Epithelial cell of prostate (primary cell): ENCODE measurements at regions not wholly inside any gene's neighbourhood (a gene's known extent, or its start where the extent isn't known, plus 50 kb on each side); places are given as distances from the start of the nearest gene placed in this dataset.

Source experiments
- DNase-seq: peaks from one replicate; pipeline ENCODE4 v3.0.0-alpha.2; 2011; ENCODE audit warnings: low read depth, low spot score
- H3K27ac ChIP-seq: fragments of 450-650 bp; 2 replicates; pipeline ENCODE4 v1.5.1; 2017; ENCODE audit warnings: mild to moderate bottlenecking

GRCh38 chr18:42258301-42258965, 303.4 kb downstream of the PIK3C3 start:
- no peak for DNase-seq
- H3K27ac ChIP-seq: no peak overlapping the region

- no peak for DNase-seq
- H3K27ac ChIP-seq: no peak overlapping the region
Measured at GRCh38 chr18:42261731-42262130, 306.7 kb downstream of the PIK3C3 start.

DNA sequence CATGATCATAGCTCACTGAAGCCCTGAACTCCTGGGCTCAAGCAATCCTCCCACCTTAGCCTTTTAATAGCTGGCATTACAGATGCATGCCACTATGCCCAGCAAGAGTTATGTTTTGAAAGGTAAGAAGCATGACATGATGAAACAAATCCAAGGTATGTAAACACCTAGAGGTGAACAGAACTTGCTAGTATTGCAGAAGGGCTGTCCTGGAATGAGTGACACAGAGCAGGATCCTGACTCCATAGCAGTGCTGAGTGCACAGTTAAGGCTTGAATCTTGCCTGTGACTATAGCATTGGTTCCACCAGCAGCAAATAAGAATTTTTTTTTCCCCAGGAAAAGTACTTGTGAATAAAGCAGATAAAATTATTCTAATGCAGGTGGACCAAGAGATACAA, 309.5 kb downstream of the PIK3C3 start:
- no peak for DNase-seq
- H3K27ac ChIP-seq: no peak overlapping the region

GRCh38 chr18:42268186-42268725, 313.2 kb downstream of the PIK3C3 start:
- no peak overlapping the region for H3K27ac ChIP-seq
- no peak for DNase-seq

- DNase-seq: no peak
- no peak overlapping the region for H3K27ac ChIP-seq
Measured at GRCh38 chr18:42268798-42269197, 313.8 kb downstream of the PIK3C3 start.

- no peak for DNase-seq
- H3K27ac ChIP-seq: no peak overlapping the region
Measured at GRCh38 chr18:42271647-42272414, 316.8 kb downstream of the PIK3C3 start.

DNA sequence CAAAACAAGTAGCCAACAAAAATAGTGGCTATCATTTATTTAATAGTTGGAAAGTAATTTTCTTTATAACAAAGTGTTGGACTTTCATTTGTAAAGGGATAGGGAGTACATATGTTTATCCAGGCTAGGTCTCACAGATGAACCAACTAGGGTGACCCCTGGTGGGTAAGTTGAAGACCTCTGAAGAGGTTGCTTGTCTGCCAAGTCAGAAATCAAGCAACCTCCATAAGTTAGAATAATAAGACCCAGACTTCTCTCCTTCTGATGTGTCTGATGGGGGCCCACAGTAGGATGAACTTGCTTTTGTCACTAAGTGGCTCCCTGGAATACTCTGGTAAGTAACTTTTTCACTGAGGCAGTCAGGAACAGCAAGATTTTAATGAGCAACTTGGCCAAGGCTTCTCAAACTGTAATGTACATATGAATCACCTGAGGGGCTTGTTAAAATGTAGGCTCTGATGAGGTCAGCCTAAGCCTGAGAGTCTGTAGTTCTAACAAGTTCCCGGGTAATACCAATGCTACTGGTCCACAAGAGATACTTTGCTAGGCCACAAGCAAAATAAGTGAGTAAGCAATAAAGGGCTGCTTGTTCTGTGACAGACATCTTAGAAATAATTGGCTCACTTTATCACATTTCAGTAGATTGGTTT, 319.6 kb downstream of the PIK3C3 start:
- no peak for DNase-seq
- no peak overlapping the region for H3K27ac ChIP-seq

DNA sequence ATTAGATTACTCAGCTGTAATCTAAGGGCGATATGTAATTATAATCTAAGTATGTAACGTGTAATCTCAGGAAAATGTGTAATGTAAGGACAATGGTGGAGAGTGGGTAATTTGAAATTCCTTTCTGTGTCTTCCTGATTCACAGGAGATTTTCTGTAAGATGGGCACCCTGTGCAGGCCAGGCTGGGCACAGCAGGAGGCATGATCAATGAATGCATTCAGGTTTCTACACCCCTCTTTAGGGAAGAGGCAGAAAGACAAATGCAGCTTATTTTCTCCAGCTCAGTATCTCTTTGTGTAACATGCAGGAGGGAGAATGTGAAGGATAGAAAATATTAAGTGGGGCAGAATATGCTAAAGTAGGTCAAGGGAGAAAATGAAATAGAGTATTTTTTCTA, 320.1 kb downstream of the PIK3C3 start:
- H3K27ac ChIP-seq: no peak overlapping the region
- no peak for DNase-seq

- no peak for DNase-seq
- no peak overlapping the region for H3K27ac ChIP-seq
Measured at GRCh38 chr18:42275949-42276730, 321.1 kb downstream of the PIK3C3 start.

DNA sequence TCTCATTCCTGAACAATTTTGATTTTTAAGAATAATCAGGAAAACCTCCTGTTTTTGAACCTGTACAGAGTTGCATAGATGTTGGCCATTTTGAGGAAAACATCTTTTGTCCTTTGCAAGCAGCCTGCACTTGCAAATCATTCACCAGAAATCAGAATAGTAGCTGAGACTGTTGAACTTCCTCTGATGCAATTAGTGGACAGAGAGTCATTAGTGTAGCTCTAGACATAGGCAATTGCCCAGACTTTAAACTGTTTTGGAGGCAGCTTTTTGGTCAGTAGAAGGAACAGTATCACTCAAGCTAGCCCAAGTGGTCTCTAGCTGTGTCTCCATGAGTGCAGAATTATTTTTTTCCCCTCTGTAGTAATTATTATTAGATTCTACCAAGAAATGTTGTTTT, 326.1 kb downstream of the PIK3C3 start:
- DNase-seq: no peak
- no peak overlapping the region for H3K27ac ChIP-seq

DNA sequence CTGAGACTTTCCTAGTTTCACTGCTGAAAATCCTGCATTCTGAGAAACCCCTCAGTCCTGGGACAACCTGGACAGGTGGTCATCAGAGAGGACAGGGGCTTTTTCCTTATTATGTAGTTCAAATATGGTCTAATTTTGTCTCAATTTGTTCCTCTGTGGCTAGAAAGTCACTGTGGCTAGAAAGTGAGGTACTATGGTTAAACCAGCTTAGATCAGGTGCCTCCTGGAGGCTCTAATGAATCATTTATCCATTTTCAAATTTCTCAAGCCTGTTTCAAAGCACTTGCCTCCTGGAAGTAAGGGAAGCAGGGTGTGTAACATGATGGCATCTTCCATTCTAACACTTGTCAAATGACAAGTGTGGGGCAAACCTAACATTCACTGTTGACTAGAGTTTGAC, 326.8 kb downstream of the PIK3C3 start:
- no peak overlapping the region for H3K27ac ChIP-seq
- DNase-seq: no peak

- no peak for DNase-seq
- no peak overlapping the region for H3K27ac ChIP-seq
Measured at GRCh38 chr18:42287047-42287446, 332.0 kb downstream of the PIK3C3 start.

GRCh38 chr18:42288129-42288528, 333.1 kb downstream of the PIK3C3 start:
- no peak for DNase-seq
- H3K27ac ChIP-seq: no peak overlapping the region

GRCh38 chr18:42289526-42289925, 334.5 kb downstream of the PIK3C3 start:
- no peak overlapping the region for H3K27ac ChIP-seq
- DNase-seq: no peak

DNA sequence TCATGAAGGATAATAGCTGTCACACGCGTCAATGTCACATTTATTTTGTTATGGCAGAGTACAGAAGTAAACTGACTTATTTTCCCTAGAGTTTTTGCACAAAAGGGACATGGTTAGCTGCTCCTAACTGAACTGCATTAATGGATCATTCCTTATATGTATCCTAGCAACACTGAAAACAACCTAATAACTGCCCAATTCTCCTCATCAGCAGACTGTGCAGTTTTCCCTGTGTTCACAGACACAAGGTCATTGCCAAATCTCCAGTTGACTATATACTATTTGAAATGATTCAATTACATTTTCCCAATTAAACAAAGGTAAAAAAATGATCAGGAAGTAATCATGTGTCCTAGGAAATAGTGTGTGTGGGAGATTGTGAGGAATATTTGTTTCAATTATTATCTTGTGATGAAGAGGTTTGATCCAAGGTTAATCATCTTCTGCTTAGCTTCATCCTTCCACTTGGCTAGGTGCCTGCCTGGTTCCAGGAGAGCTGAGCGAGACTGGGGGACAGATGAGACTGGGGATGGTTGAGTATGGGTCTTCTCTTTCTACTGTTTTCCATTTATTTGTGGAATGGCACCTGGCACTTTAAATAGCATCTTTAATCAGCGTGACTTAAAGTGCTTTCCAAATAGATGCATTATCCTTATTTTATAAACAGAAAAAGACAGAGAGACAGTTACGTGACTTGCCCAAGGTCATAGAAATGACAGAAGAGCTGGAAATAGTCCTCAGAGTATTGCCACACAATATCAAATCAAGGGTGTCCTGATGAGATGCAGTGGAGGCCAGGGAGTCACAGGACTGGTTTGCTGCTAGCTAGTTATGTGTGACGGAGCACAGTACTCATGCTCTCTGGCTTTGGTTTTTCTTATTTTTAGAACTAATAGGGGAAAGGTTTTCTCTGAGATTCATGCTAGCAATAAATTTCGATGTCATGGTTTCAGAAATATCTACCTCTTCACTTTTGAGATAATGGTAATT, 335.6 kb downstream of the PIK3C3 start:
- no peak overlapping the region for H3K27ac ChIP-seq
- no peak for DNase-seq

- DNase-seq: no peak
- H3K27ac ChIP-seq: no peak overlapping the region
Measured at GRCh38 chr18:42292654-42293053, 337.6 kb downstream of the PIK3C3 start.

DNA sequence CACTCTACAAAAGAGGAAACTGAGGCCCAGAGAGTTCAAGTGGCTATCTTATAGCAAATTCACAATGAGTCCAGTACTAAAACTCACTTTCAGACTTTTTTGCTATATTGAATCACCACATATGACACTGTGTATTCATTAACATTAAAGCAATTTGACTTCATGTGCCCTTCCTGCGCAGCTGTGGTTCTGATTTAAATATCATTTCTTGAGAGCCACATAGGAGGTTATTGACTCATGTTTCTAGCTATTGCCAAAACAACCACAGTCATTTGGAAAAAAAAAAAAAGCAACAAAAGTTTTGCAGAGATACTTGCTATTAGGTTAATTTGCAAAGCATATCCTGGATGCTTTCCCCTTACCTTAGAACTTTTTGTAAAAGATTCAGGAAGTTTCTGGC, 341.2 kb downstream of the PIK3C3 start:
- H3K27ac ChIP-seq: no peak overlapping the region
- no peak for DNase-seq

- H3K27ac ChIP-seq: no peak overlapping the region
- DNase-seq: no peak
Measured at GRCh38 chr18:42296723-42297122, 341.7 kb downstream of the PIK3C3 start.
